ENCODE measurements at regions not wholly inside any gene's neighbourhood (a gene's known extent, or its start where the extent isn't known, plus 50 kb on each side); places are given as distances from the start of the nearest gene placed in this dataset.
"Not testable (repeated sequence)": the region's sequence is repeated elsewhere in the genome, so short reads cannot be mapped to it uniquely, and the experiment has no call there.

- DNase-seq = no peak
Observed at GRCh38 chr3:127412578-127413317, 124.9 kb upstream of the PRR20G start.

- not testable (repeated sequence) for DNase-seq
Observed at GRCh38 chr3:127411875-127412274, 124.0 kb upstream of the PRR20G start.

- no peak for DNase-seq
Observed at GRCh38 chr3:127411083-127411727, 123.4 kb upstream of the PRR20G start.

GRCh38 chr3:127410678-127411077 lies 122.8 kb upstream of the PRR20G start:
- no peak for DNase-seq

GRCh38 chr3:127410137-127410488 lies 122.3 kb upstream of the PRR20G start:
- DNase-seq = no peak

- no peak for DNase-seq
Observed at GRCh38 chr3:127409421-127410136, 121.7 kb upstream of the PRR20G start.

- DNase-seq = no peak
Observed at GRCh38 chr3:127408684-127409420, 121.0 kb upstream of the PRR20G start.

- DNase-seq = no peak
Observed at GRCh38 chr3:127408022-127408683, 120.3 kb upstream of the PRR20G start.

- no peak for DNase-seq
Observed at GRCh38 chr3:127407026-127407939, 119.4 kb upstream of the PRR20G start.

- no peak for DNase-seq
Observed at GRCh38 chr3:127406309-127407025, 118.6 kb upstream of the PRR20G start.

- no peak for DNase-seq
Observed at GRCh38 chr3:127405791-127406190, 117.9 kb upstream of the PRR20G start.

- DNase-seq = no peak
Observed at GRCh38 chr3:127405010-127405598, 117.3 kb upstream of the PRR20G start.

- DNase-seq = no peak
Observed at GRCh38 chr3:127404221-127405009, 116.6 kb upstream of the PRR20G start.

GRCh38 chr3:127403795-127404194 lies 115.9 kb upstream of the PRR20G start:
- no peak for DNase-seq

GRCh38 chr3:127399154-127399553 lies 111.3 kb upstream of the PRR20G start:
- no peak for DNase-seq

GRCh38 chr3:127396473-127396872 lies 108.6 kb upstream of the PRR20G start:
- DNase-seq = no peak

- DNase-seq = no peak
Observed at GRCh38 chr3:127395663-127396355, 108.0 kb upstream of the PRR20G start.

- no peak for DNase-seq
Observed at GRCh38 chr3:127394984-127395662, 107.3 kb upstream of the PRR20G start.
